Cardiac fibroblast (primary cell): ENCODE measurements at regions not wholly inside any gene's neighbourhood (a gene's known extent, or its start where the extent isn't known, plus 50 kb on each side); places are given as distances from the start of the nearest gene placed in this dataset.
A peak's percentile ranks its signal among the peaks of the same experiment; 100 is the strongest.

ENCODE experiments used
- DNase-seq, 2 donors: peaks; one replicate each; pipeline versions ENCODE4 v3.0.0 to v3.0.0-alpha.2; 2010; ENCODE audit warnings: low read depth in 2 of 2
- H3K4me3 ChIP-seq, 2 donors: replicated peaks in 1 of 2; 1 replicate in 1 of 2; 2 replicates in 1 of 2; pipeline ENCODE4 v1.5.1; 2011; ENCODE audit warnings: low read depth in 2 of 2, low read length in 2 of 2, mild to moderate bottlenecking in 2 of 2, moderate library complexity in 1 of 2
- CTCF ChIP-seq: IDR thresholded peaks from one replicate; pipeline ENCODE4 v1.5.1; 2011; ENCODE audit warnings: low read depth, mild to moderate bottlenecking, low read length, inconsistent platforms

- no peak overlapping the region for H3K4me3 ChIP-seq
- TF ChIP-seq CTCF: no peak
- DNase-seq: no peak
Measured at GRCh38 chr3:152922554-152922953, 87.6 kb downstream of the P2RY1 start.

GRCh38 chr3:152927131-152927530, 92.2 kb downstream of the P2RY1 start:
- DNase-seq: no peak
- no peak overlapping the region for H3K4me3 ChIP-seq
- TF ChIP-seq CTCF: no peak

- DNase-seq: no peak
- H3K4me3 ChIP-seq: no peak overlapping the region
- TF ChIP-seq CTCF: no peak
Measured at GRCh38 chr3:152930516-152930915, 95.6 kb downstream of the P2RY1 start.

- TF ChIP-seq CTCF: no peak
- DNase-seq: peak in 1 of 2 donors; percentile 25
- H3K4me3 ChIP-seq: no peak overlapping the region
Measured at GRCh38 chr3:152937234-152937633, 102.3 kb downstream of the P2RY1 start.

- TF ChIP-seq CTCF: no peak
- no peak overlapping the region for H3K4me3 ChIP-seq
- DNase-seq: no peak
Measured at GRCh38 chr3:152938974-152939636, 104.2 kb downstream of the P2RY1 start.

GRCh38 chr3:152941859-152942258, 106.9 kb downstream of the P2RY1 start:
- no peak for TF ChIP-seq CTCF
- no peak overlapping the region for H3K4me3 ChIP-seq
- no peak for DNase-seq

- DNase-seq: no peak
- no peak overlapping the region for H3K4me3 ChIP-seq
- TF ChIP-seq CTCF: no peak
Measured at GRCh38 chr3:152942366-152942765, 107.4 kb downstream of the P2RY1 start.
